Tibial nerve (tissue), 3 donors: ENCODE measurements at regions not wholly inside any gene's neighbourhood (a gene's known extent, or its start where the extent isn't known, plus 50 kb on each side); places are given as distances from the start of the nearest gene placed in this dataset.

Experiments
- CTCF ChIP-seq, 5 experiments: fragments of 200-600 bp in 3 of 5; fragments of 450-650 bp in 2 of 5; sonication (generic) in 3 of 5; IDR thresholded peaks; one replicate each; pipeline ENCODE4 v1.5.1; 2016 to 2019; ENCODE audit warnings: antibody characterized with exemption in 5 of 5, mild to moderate bottlenecking in 3 of 5, moderate library complexity in 2 of 5
- POLR2A ChIP-seq, 2 donors: fragments of 450-650 bp; IDR thresholded peaks; one replicate each; pipeline ENCODE4 v1.6.1; 2017; ENCODE audit warnings: antibody characterized with exemption in 2 of 2, mild to moderate bottlenecking in 2 of 2, moderate library complexity in 2 of 2

DNA sequence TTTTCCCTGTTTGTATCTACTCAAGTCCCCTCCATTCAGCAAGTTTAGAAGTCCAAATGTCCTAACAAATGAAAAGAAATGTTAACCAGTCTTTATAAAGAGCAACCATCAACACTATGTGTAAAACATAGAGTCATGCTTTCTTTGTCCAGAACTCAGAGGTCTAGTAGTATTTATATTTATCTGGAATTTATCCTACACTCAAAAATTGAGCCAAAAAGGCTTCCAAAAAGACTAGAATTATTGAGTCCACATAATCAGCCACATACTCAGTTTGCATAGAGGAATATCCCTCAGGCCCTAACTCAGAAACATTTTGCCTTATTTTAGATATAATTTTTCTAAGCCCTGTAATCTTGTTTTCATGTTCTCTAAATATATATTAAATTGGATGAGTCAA, 455.0 kb downstream of the COL12A1 start:
- TF ChIP-seq CTCF (IDR thresholded peaks at IDR 0.05) = no peak
- no peak for TF ChIP-seq POLR2A (IDR thresholded peaks at IDR 0.05)
